Mucosa of descending colon (tissue), 3 donors: ENCODE measurements at regions not wholly inside any gene's neighbourhood (a gene's known extent, or its start where the extent isn't known, plus 50 kb on each side); places are given as distances from the start of the nearest gene placed in this dataset.

Experiments used
- ATAC-seq: fragments of 200-7000 bp; cut with Tn5 transposase; one replicate; pipeline ENCODE4 v1.9.1; 2020; ENCODE audit warnings: mild to moderate bottlenecking, moderate library complexity
- DNase-seq, 3 donors: peaks; one replicate each; pipeline ENCODE4 v3.0.0-alpha.2; 2020
- H3K36me3 ChIP-seq: fragments of 200-600 bp; one replicate; pipeline ENCODE4 v1.8.0; 2021; ENCODE audit warnings: low read depth, mild to moderate bottlenecking
- H3K4me1 ChIP-seq: fragments of 200-600 bp; one replicate; pipeline ENCODE4 v1.8.0; 2021; ENCODE audit warnings: low read depth, mild to moderate bottlenecking
- H3K4me3 ChIP-seq: fragments of 200-600 bp; one replicate; pipeline ENCODE4 v1.8.0; 2021; ENCODE audit warnings: mild to moderate bottlenecking
- H3K9me3 ChIP-seq: fragments of 200-600 bp; one replicate; pipeline ENCODE4 v1.8.0; 2021; ENCODE audit warnings: mild to moderate bottlenecking
- CTCF ChIP-seq: fragments of 200-600 bp; IDR thresholded peaks from one replicate; pipeline ENCODE4 v1.8.0; 2022; ENCODE audit warnings: antibody characterized with exemption, mild to moderate bottlenecking
- intact Hi-C, 2 donors: fragments of 100-400 bp; cut with DNase I in 1 of 2; cut with micrococcal nuclease in 1 of 2; formaldehyde crosslinking; loops; one replicate each; pipeline versions ENCODE4 v1.11.0 to v1.11.1; 2022; cut with DNase I, micrococcal nuclease
- donor health status: DM: no; HTN: no; CAD: no; lungs with moderate emphysema.
- donor health status: DM: no; HTN: no; CAD: no.
- donor health status: DM: no; HTN: yes; CAD: no.

GRCh38 chr9:84435902-84436301, 95.3 kb upstream of the SLC28A3 start:
- no peaks in the 10 kb centered on the region for H3K36me3 ChIP-seq
- no peak for TF ChIP-seq CTCF
- H3K4me1 ChIP-seq = no peaks in the 10 kb centered on the region
- no peaks in the 10 kb centered on the region for H3K9me3 ChIP-seq
- DNase-seq = no peak
- H3K4me3 ChIP-seq = no peak overlapping the region
- intact Hi-C loops = no loop called here
- ATAC-seq = no peak

- no peak for TF ChIP-seq CTCF
- Histone ChIP-seq H3K4me1 (no peaks in the 10 kb centered on the region), H3K9me3 (no peaks in the 10 kb centered on the region), H3K4me3 (no peak overlapping the region), H3K36me3 (no peaks in the 10 kb centered on the region)
- DNase-seq (no peak), ATAC-seq (no peak)
- intact Hi-C loops = no loop called here
These were observed 96.0 kb upstream of the SLC28A3 start for GRCh38 chr9:84436386-84437109.

- Histone ChIP-seq H3K4me3 (no peak overlapping the region), H3K9me3 (no peaks in the 10 kb centered on the region), H3K36me3 (no peaks in the 10 kb centered on the region), H3K4me1 (no peaks in the 10 kb centered on the region)
- DNase-seq (no peak), ATAC-seq (no peak)
- TF ChIP-seq CTCF = no peak
- intact Hi-C loops = no loop called here
These were observed 97.8 kb upstream of the SLC28A3 start for GRCh38 chr9:84438391-84438790.

GRCh38 chr9:84439250-84439649, 98.7 kb upstream of the SLC28A3 start:
- DNase-seq (no peak), ATAC-seq (no peak)
- H3K4me3 ChIP-seq = no peak overlapping the region
- no peaks in the 10 kb centered on the region for H3K4me1 ChIP-seq
- intact Hi-C loops = no loop called here
- TF ChIP-seq CTCF = no peak
- H3K36me3 ChIP-seq = no peaks in the 10 kb centered on the region
- no peaks in the 10 kb centered on the region for H3K9me3 ChIP-seq

GRCh38 chr9:84442712-84443111, 102.2 kb upstream of the SLC28A3 start:
- intact Hi-C loops = no loop called here
- H3K36me3 ChIP-seq = no peaks in the 10 kb centered on the region
- no peak for TF ChIP-seq CTCF
- no peak overlapping the region for H3K4me3 ChIP-seq
- ATAC-seq (no peak), DNase-seq (no peak)
- no peaks in the 10 kb centered on the region for H3K4me1 ChIP-seq
- H3K9me3 ChIP-seq = no peaks in the 10 kb centered on the region

GRCh38 chr9:84445737-84446136, 105.2 kb upstream of the SLC28A3 start:
- H3K4me1 ChIP-seq = no peaks in the 10 kb centered on the region
- H3K36me3 ChIP-seq = no peaks in the 10 kb centered on the region
- ATAC-seq (no peak), DNase-seq (no peak)
- H3K4me3 ChIP-seq = no peak overlapping the region
- intact Hi-C loops = no loop called here
- TF ChIP-seq CTCF = no peak
- H3K9me3 ChIP-seq = no peaks in the 10 kb centered on the region
